GM23248 (cell line): ENCODE measurements at regions not wholly inside any gene's neighbourhood (a gene's known extent, or its start where the extent isn't known, plus 50 kb on each side); places are given as distances from the start of the nearest gene placed in this dataset.

Experiments
- EZH2 ChIP-seq: fragments of 200-600 bp; sonication (generic); IDR thresholded peaks from 2 replicates; pipeline ENCODE4 v1.6.1; 2018; ENCODE audit warnings: antibody characterized with exemption, mild to moderate bottlenecking; ENCODE audit not compliant: insufficient read depth, poor library complexity, severe bottlenecking
- EZH2phosphoT487 ChIP-seq: fragments of 200-600 bp; sonication (generic); IDR thresholded peaks from 2 replicates; pipeline ENCODE4 v1.6.1; 2018; ENCODE audit warnings: antibody characterized with exemption, moderate library complexity, mild to moderate bottlenecking, low read depth; ENCODE audit not compliant: insufficient read depth

GRCh38 chr2:2590841-2591541, 259.9 kb upstream of the MYT1L start:
- TF ChIP-seq EZH2: no peak
- no peak for TF ChIP-seq EZH2phosphoT487
